CD4-positive, CD25-positive, alpha-beta regulatory T cell (primary cell): ENCODE measurements at regions not wholly inside any gene's neighbourhood (a gene's known extent, or its start where the extent isn't known, plus 50 kb on each side); places are given as distances from the start of the nearest gene placed in this dataset.
"Not testable (repeated sequence)": the region's sequence is repeated elsewhere in the genome, so short reads cannot be mapped to it uniquely, and the experiment has no call there.

Source experiments
- ATAC-seq, 2 donors: fragments of 150-1000 bp; cut with Tn5 transposase; one replicate each; pipeline ENCODE4 v1.10.0; 2021; ENCODE audit warnings: low read depth in 2 of 2, moderate number of reproducible peaks in 2 of 2, moderate library complexity in 1 of 2
- DNase-seq, 3 donors: peaks; one replicate each; pipeline versions ENCODE4 v3.0.0 to v3.0.0-alpha.2; 2012 to 2022; ENCODE audit warnings: mixed read lengths in 1 of 3
- H3K27ac ChIP-seq: one replicate; pipeline ENCODE4 v1.7.0; 2013; ENCODE audit warnings: mild to moderate bottlenecking, low read length; ENCODE audit not compliant: insufficient read depth, poor library complexity, severe bottlenecking
- H3K27me3 ChIP-seq: one replicate; pipeline ENCODE4 v1.7.0; 2013; ENCODE audit warnings: low read length; ENCODE audit not compliant: control insufficient read depth, insufficient read depth
- H3K36me3 ChIP-seq: one replicate; pipeline ENCODE4 v1.7.0; 2013; ENCODE audit warnings: mild to moderate bottlenecking, low read length, moderate library complexity; ENCODE audit not compliant: control insufficient read depth, insufficient read depth
- H3K4me1 ChIP-seq: 2 replicates; pipeline ENCODE4 v1.7.0; 2013; ENCODE audit warnings: mild to moderate bottlenecking, low read length; ENCODE audit not compliant: insufficient read depth, control insufficient read depth, poor library complexity, severe bottlenecking
- H3K4me3 ChIP-seq: one replicate; pipeline ENCODE4 v1.7.0; 2013; ENCODE audit warnings: low read depth, mild to moderate bottlenecking, low read length, moderate library complexity
- H3K9me3 ChIP-seq, 2 experiments: 1 replicate in 1 of 2; 2 replicates in 1 of 2; pipeline ENCODE4 v1.7.0; 2013; ENCODE audit warnings: low read length in 2 of 2, mild to moderate bottlenecking in 1 of 2, moderate library complexity in 1 of 2; ENCODE audit not compliant: control insufficient read depth in 2 of 2
- H3K27ac Mint-ChIP-seq, 3 donors: one replicate each; pipeline ENCODE4 v1.8.0; 2020 to 2022; ENCODE audit warnings: mild to moderate bottlenecking in 3 of 3, mixed read lengths in 3 of 3, moderate library complexity in 2 of 3
- H3K27me3 Mint-ChIP-seq: one replicate; pipeline ENCODE4 v1.8.0; 2022; ENCODE audit warnings: mild to moderate bottlenecking, mixed read lengths
- H3K36me3 Mint-ChIP-seq: one replicate; pipeline ENCODE4 v1.8.0; 2020; ENCODE audit warnings: mixed read lengths
- H3K4me1 Mint-ChIP-seq, 4 donors: one replicate each; pipeline ENCODE4 v1.8.0; 2020 to 2022; ENCODE audit warnings: mixed read lengths in 4 of 4, mild to moderate bottlenecking in 1 of 4
- H3K4me3 Mint-ChIP-seq, 4 donors: one replicate each; pipeline ENCODE4 v1.8.0; 2020 to 2022; ENCODE audit warnings: mild to moderate bottlenecking in 4 of 4, mixed read lengths in 4 of 4, moderate library complexity in 3 of 4
- H3K9me3 Mint-ChIP-seq, 7 donors: one replicate each; pipeline ENCODE4 v1.8.0; 2020 to 2022; ENCODE audit warnings: mixed read lengths in 7 of 7, mild to moderate bottlenecking in 3 of 7, moderate library complexity in 2 of 7

DNA sequence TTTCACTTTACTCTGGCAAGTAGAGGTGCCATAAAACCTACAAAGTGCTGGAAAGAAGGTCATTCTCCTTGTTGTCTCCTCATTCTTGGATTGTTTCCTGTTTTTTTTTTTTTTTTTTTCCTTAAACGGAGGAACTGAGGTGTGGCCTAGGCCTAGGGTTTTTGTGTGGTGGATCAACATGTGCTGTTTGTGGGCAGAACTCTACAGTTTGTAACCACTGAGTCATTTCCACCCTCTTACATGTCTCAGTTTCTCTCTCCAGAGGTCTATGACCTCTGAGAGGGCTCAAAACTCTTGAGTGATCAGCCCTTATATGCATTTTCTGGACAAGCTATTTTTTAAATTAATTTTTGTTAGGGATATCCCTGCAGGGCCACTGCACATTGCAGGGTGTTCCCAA is 296.0 kb downstream of the PPP1R3A start:
- peaks cover 0 to 22% (median 4%) of the 10 kb centered on the region in 7 donors for H3K9me3 Mint-ChIP-seq

DNA sequence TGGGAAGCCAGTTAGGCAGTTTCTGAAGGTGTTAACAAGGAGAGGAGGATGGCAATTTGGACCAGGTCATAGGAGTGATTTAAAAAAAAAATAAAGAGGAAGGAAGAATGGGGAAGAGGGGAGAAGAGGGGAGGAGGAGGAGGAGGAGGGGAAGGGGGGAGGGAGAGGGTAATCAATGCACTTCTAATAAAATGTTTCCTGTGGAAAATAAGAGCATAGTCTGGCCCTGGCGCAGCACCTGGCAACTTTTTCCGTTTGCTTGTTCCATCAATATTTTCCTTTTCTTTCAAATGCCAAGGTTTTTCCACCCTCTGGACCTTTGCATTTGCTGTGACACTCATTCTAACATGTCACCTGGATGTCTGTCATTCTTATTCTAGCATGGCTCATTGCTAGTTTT is 308.2 kb downstream of the PPP1R3A start:
- Mint-ChIP-seq H3K27me3 (no peaks in the 10 kb centered on the region), H3K4me1 (no peaks in the 10 kb centered on the region), H3K27ac (no peak overlapping the region), H3K4me3 (no peak overlapping the region), H3K36me3 (no peaks in the 10 kb centered on the region), H3K9me3 (peaks cover 0 to 5% (median 0%) of the 10 kb centered on the region in 7 donors)
- DNase-seq = no peak
- H3K27ac ChIP-seq = no peak overlapping the region
- no peak overlapping the region for H3K4me3 ChIP-seq
- no peaks in the 10 kb centered on the region for H3K9me3 ChIP-seq
- no peaks in the 10 kb centered on the region for H3K36me3 ChIP-seq
- no peak for ATAC-seq
- no peaks in the 10 kb centered on the region for H3K27me3 ChIP-seq
- H3K4me1 ChIP-seq = no peaks in the 10 kb centered on the region

More for the DNA sequence above, 296.0 kb downstream of the PPP1R3A start:
- Histone ChIP-seq H3K4me3 (no peak overlapping the region), H3K36me3 (no peaks in the 10 kb centered on the region), H3K4me1 (no peaks in the 10 kb centered on the region), H3K27ac (no peak overlapping the region), H3K27me3 (no peaks in the 10 kb centered on the region), H3K9me3 (peaks cover 0 to 4% of the 10 kb centered on the region in 2 experiments)
- Mint-ChIP-seq H3K27ac (no peak overlapping the region), H3K36me3 (no peaks in the 10 kb centered on the region), H3K4me3 (no peak overlapping the region), H3K27me3 (no peaks in the 10 kb centered on the region), H3K4me1 (no peaks in the 10 kb centered on the region)
- DNase-seq = no peak
- ATAC-seq = no peak

DNA sequence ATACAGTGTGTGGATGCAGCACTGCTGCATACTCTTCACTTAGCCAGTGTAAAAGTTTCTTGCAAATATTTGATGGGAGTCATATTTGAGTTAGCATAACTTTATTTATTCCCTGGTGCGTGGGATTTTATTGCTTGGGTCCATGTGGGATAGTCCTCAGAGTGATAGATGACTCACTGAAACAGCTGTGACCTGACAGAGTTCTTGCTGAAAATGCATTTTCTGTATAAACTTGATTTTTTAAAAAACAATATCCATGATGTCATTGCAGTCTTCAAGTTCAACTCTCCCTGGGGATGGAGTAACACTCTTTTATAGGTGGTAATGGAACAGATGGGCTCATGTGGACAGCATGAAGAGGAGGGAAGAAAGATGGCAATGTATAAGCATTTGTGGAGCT is 310.0 kb downstream of the PPP1R3A start:
- H3K9me3 Mint-ChIP-seq = peaks cover 0 to 7% (median 2%) of the 10 kb centered on the region in 7 donors
- no peak overlapping the region for H3K27ac Mint-ChIP-seq
- H3K27me3 Mint-ChIP-seq = no peaks in the 10 kb centered on the region
- H3K27ac ChIP-seq = no peak overlapping the region
- no peaks in the 10 kb centered on the region for H3K9me3 ChIP-seq
- H3K36me3 Mint-ChIP-seq = no peaks in the 10 kb centered on the region
- H3K36me3 ChIP-seq = no peaks in the 10 kb centered on the region
- no peak overlapping the region for H3K4me3 ChIP-seq
- H3K4me1 Mint-ChIP-seq = no peaks in the 10 kb centered on the region
- H3K4me1 ChIP-seq = no peaks in the 10 kb centered on the region
- no peak for DNase-seq
- ATAC-seq = no peak
- no peaks in the 10 kb centered on the region for H3K27me3 ChIP-seq
- H3K4me3 Mint-ChIP-seq = no peak overlapping the region

DNA sequence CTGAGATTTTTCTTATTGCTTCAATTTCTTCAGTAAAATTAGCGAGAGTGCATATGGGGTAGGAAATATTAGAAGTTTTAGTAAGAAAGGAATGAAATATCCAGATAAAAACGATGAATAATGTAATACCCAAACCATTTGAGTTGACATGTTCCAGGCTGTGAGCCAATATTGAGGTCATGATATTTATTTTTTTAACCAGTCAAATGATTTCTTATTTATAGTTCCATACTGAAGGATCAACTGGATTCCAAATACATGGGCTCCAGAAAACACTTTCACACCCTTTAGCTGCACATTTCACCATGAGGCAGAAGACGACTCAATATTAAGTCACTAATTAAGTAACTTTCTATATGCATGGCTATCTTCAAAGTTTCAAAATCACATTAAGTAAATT is 312.5 kb downstream of the PPP1R3A start:
- no peak overlapping the region for H3K4me3 Mint-ChIP-seq

DNA sequence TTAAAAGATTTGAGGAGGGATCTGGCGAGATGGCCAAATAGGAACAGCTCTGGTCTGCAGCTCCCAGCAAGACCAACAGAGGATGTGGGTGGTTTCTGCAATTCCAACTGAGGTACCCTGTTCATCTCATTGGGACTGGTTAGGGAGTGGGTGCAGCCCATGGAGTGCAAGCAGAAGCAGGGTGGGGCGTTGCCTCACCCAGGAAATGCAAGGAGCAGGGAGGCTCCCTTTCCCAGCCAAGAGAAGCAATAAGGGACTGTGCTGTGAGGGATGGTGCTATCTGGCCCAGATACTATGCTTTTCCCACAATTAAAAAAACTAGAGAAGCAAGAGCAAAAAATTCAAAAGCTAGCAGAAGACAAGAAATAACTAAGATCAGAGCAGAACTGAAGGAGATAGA is 318.4 kb downstream of the PPP1R3A start:
- not testable (repeated sequence) for H3K36me3 ChIP-seq, H3K9me3 ChIP-seq, H3K27ac ChIP-seq, H3K4me3 ChIP-seq, H3K36me3 Mint-ChIP-seq, H3K27me3 ChIP-seq, H3K4me1 Mint-ChIP-seq, DNase-seq, H3K4me1 ChIP-seq, ATAC-seq, H3K27ac Mint-ChIP-seq, H3K27me3 Mint-ChIP-seq, H3K9me3 Mint-ChIP-seq, H3K4me3 Mint-ChIP-seq

More for the DNA sequence above, 312.5 kb downstream of the PPP1R3A start:
- Mint-ChIP-seq H3K9me3 (peaks cover 0 to 6% (median 2%) of the 10 kb centered on the region in 7 donors), H3K4me1 (no peaks in the 10 kb centered on the region), H3K36me3 (no peaks in the 10 kb centered on the region), H3K27ac (no peak overlapping the region), H3K27me3 (no peaks in the 10 kb centered on the region)
- ATAC-seq (no peak), DNase-seq (no peak)
- Histone ChIP-seq H3K4me3 (no peak overlapping the region), H3K9me3 (no peaks in the 10 kb centered on the region), H3K36me3 (no peaks in the 10 kb centered on the region), H3K4me1 (no peaks in the 10 kb centered on the region), H3K27me3 (no peaks in the 10 kb centered on the region), H3K27ac (no peak overlapping the region)

DNA sequence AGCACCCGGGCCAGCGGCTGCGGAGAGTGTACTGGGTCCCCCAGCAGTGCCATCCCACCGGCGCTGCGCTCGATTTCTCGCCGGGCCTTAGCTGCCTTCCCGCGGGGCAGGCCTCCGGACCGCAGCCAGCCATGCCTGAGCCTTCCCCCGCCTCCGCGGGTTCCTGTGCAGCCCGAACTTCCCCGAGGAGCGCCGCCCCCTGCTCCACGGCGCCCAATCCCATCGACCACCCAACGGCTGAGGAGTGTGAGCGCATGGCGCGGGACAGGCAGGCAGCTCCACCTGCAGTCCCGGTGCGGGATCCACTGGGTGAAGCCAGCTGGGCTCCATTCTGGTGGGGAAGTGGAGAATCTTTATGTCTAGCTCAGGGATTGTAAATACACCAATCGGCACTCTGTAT is 325.4 kb downstream of the PPP1R3A start:
- H3K27me3 ChIP-seq, H3K27ac ChIP-seq, H3K4me3 ChIP-seq, H3K36me3 Mint-ChIP-seq, H3K9me3 Mint-ChIP-seq, H3K4me1 Mint-ChIP-seq, H3K36me3 ChIP-seq, H3K27ac Mint-ChIP-seq, ATAC-seq, DNase-seq, H3K4me1 ChIP-seq, H3K4me3 Mint-ChIP-seq, H3K9me3 ChIP-seq, H3K27me3 Mint-ChIP-seq: not testable (repeated sequence)

DNA sequence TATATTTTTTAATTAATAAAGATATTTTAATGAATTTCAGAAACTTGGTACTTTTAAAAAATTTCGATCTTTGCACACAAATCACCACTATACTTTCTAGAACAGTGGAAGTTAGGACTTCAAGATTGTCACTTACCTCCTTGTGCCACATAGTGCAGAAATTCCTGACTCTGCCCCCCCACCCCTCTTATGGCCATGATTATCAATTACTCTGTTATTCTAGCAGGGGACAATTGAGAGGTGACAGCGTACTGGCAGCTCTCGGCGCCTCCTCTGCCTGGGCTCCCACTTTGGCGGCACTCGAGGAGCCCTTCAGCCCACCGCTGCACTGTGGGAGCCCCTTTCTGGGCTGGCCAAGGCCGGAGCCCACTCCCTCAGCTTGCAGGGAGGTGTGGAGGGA is 325.9 kb downstream of the PPP1R3A start:
- not testable (repeated sequence) for H3K4me3 ChIP-seq, H3K9me3 ChIP-seq, H3K36me3 ChIP-seq, ATAC-seq, DNase-seq, H3K9me3 Mint-ChIP-seq, H3K27me3 Mint-ChIP-seq, H3K27ac ChIP-seq, H3K27ac Mint-ChIP-seq, H3K4me3 Mint-ChIP-seq, H3K27me3 ChIP-seq, H3K4me1 Mint-ChIP-seq, H3K4me1 ChIP-seq, H3K36me3 Mint-ChIP-seq

DNA sequence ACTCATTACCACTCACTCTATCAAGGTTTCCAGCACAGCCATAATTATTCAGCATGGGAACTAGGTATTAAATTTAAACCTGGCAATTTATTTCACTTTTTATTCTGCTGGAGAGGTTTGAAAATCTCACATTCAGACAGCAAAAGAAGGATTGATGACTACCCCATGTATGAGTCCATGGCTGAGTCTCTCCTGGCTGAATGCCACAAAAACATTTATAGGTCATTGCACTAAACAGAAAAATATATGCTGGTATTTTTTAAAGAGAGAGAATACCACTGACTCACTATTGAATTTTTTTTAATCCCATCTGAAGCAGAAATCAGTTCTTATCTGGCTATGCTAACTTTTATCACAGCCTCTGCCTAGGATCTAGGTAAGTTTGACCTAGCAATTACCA is 336.3 kb downstream of the PPP1R3A start:
- Mint-ChIP-seq H3K27ac (no peak overlapping the region), H3K4me1 (no peaks in the 10 kb centered on the region), H3K36me3 (no peaks in the 10 kb centered on the region), H3K27me3 (no peaks in the 10 kb centered on the region), H3K4me3 (no peak overlapping the region), H3K9me3 (peaks cover 0 to 6% (median 1%) of the 10 kb centered on the region in 7 donors)
- no peaks in the 10 kb centered on the region for H3K9me3 ChIP-seq
- ATAC-seq (no peak), DNase-seq (no peak)
- no peaks in the 10 kb centered on the region for H3K4me1 ChIP-seq
- H3K27me3 ChIP-seq = no peaks in the 10 kb centered on the region
- no peaks in the 10 kb centered on the region for H3K36me3 ChIP-seq
- H3K4me3 ChIP-seq = no peak overlapping the region
- H3K27ac ChIP-seq = no peak overlapping the region
